Keratinocyte (primary cell): ENCODE measurements at regions not wholly inside any gene's neighbourhood (a gene's known extent, or its start where the extent isn't known, plus 50 kb on each side); places are given as distances from the start of the nearest gene placed in this dataset.

Experiments
- EZH2 ChIP-seq: IDR thresholded peaks from one replicate; pipeline ENCODE4 v1.6.1; 2012; ENCODE audit warnings: inconsistent platforms, mild to moderate bottlenecking, low read length, moderate library complexity
- TF ChIP-seq, protein P1 (sequence below), 3 experiments: IDR thresholded peaks in 1 of 3; conservative IDR thresholded peaks in 1 of 3; optimal IDR thresholded peaks in 1 of 3; 2 replicates in 2 of 3; 3 replicates in 1 of 3; pipeline versions ENCODE3 to v1.5.1; 2011; ENCODE audit warnings: low read length in 3 of 3, mild to moderate bottlenecking in 3 of 3, moderate library complexity in 2 of 3, control low read depth in 1 of 3, inconsistent platforms in 1 of 3; ENCODE audit not compliant: insufficient read depth in 2 of 3; ENCODE audit errors: extremely low read depth in 1 of 3

DNA sequence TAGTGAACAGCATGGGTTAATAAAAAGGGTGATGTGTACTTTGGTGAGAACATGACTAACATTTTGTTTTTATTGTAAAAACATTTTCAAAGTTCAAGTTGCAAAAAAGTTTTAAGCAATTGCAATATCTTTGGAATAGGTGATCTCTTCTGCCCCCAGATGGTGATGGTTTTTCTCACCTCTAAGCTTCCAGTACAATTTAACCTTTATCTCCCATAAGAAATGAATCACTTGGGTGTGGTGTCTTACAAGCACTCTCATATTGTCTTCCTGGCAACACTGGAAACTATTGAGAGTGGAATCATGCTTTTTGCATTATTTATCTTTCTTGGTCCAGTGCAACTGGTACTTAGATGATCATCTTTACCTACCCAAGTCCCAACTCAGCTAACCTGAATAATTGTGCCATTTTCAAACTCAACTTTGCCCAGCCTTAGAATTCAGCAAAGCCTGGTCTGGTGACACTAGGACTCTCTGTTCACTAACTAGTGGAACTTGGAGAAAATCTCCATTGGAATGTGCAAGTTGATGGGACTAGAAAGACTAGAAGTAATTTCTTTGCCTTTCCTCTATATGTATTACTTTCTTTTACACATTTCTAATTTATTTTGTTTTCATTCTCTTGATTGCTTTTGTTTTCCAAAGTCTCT, 964.7 kb upstream of the ZEB2 start:
- TF ChIP-seq, protein P1, sequence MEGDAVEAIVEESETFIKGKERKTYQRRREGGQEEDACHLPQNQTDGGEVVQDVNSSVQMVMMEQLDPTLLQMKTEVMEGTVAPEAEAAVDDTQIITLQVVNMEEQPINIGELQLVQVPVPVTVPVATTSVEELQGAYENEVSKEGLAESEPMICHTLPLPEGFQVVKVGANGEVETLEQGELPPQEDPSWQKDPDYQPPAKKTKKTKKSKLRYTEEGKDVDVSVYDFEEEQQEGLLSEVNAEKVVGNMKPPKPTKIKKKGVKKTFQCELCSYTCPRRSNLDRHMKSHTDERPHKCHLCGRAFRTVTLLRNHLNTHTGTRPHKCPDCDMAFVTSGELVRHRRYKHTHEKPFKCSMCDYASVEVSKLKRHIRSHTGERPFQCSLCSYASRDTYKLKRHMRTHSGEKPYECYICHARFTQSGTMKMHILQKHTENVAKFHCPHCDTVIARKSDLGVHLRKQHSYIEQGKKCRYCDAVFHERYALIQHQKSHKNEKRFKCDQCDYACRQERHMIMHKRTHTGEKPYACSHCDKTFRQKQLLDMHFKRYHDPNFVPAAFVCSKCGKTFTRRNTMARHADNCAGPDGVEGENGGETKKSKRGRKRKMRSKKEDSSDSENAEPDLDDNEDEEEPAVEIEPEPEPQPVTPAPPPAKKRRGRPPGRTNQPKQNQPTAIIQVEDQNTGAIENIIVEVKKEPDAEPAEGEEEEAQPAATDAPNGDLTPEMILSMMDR (optimal IDR thresholded peaks at IDR 0.05 in 1 of 3, IDR thresholded peaks at IDR 0.05 in 1 of 3, conservative IDR thresholded peaks at IDR 0.05 in 1 of 3; ENCODE audit: extremely low read depth in 1 of 3, insufficient read depth in 2 of 3, low read length in 3 of 3): peak in 2 of 3 experiments; percentile 34 to 44
- TF ChIP-seq EZH2: no peak
